ENCODE measurements at regions not wholly inside any gene's neighbourhood (a gene's known extent, or its start where the extent isn't known, plus 50 kb on each side); places are given as distances from the start of the nearest gene placed in this dataset.
"Not testable (repeated sequence)": the region's sequence is repeated elsewhere in the genome, so short reads cannot be mapped to it uniquely, and the experiment has no call there.

DNA sequence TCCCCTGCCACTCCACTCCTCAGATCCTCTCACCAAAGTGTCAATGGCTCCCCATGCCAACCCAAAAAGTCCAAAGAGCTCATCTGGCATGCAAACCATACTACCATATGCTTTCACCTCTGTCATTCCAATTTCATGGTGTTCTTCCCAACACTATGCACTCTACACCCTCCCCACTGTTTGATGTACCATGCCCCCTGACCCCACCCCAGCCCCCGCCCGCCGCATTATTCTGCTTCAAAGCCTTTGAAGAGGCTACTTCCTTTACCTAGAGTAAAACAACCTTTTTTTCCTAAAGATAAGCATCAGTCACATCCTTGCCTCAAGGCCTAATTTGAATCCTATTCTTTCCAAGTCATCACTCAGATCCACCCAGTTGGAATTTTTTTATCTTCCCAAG, 226.3 kb downstream of the DEPDC1B start:
- TF ChIP-seq, protein P1, sequence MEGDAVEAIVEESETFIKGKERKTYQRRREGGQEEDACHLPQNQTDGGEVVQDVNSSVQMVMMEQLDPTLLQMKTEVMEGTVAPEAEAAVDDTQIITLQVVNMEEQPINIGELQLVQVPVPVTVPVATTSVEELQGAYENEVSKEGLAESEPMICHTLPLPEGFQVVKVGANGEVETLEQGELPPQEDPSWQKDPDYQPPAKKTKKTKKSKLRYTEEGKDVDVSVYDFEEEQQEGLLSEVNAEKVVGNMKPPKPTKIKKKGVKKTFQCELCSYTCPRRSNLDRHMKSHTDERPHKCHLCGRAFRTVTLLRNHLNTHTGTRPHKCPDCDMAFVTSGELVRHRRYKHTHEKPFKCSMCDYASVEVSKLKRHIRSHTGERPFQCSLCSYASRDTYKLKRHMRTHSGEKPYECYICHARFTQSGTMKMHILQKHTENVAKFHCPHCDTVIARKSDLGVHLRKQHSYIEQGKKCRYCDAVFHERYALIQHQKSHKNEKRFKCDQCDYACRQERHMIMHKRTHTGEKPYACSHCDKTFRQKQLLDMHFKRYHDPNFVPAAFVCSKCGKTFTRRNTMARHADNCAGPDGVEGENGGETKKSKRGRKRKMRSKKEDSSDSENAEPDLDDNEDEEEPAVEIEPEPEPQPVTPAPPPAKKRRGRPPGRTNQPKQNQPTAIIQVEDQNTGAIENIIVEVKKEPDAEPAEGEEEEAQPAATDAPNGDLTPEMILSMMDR (IDR thresholded peaks at IDR 0.05; ENCODE audit: extremely low read depth, missing control alignments) = no peak

DNA sequence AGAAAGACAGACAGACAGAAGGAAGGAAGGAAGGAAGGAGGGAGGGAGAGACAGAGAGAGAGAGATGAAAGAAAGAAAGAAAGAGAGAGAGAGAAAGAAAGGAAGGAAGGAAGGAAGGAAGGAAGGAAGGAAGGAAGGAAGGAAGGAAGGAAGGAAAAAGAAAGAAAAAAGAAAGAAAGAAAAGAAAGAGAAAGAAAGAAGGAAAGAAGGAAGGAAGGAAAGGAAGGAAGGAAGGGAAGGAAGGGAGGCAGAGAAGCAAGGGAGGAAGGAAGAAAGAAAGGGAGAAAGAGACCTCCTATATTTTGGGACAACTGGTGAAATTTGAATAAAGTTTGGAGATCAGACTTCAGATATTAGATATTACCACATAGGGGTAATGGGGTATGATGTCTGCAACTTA, 226.9 kb downstream of the DEPDC1B start:
- DNase-seq (ENCODE audit: low spot score) = not testable (repeated sequence)

More for the DNA sequence above, 226.3 kb downstream of the DEPDC1B start:
- no peak for DNase-seq (ENCODE audit: low spot score)

DNA sequence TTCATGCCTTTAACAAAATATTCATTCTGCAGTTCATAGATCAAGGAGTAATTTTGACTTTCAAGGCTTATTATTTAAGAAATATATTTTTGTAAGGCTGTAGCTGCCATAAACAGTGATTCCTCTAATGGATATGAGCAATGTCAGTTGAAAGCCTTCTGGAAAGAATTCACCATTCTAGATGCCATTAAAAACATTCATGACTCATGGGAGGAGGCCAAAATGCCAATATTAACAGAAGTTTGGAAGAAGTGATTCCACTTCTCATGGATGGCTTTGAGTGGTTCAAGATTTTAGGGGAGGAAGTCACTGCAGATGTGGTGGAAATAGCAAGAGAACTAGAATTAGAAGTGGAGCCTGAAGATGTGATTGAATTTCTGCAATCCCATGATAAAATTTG, 229.1 kb downstream of the DEPDC1B start:
- no peak for DNase-seq (ENCODE audit: low spot score)
- TF ChIP-seq, protein P1 (IDR thresholded peaks at IDR 0.05; ENCODE audit: extremely low read depth, missing control alignments) = no peak

DNA sequence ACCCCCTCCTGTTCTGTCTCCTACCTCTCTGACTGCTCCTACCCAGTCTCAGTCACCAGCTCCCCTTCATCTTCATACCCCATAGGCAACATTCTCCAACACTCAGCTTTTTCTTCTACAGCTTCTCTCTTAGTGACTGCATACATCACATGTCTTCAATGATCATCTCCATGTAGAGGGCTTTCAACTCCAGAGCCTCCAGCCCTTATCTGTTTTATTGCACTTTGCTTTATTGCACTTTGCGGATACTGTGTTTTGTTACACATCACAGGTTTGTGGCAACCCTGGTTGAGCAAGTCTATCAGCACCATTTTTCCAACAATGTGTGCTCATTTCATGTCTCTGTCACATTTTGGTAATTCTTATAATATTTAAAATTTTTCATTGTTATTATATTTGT, 230.7 kb downstream of the DEPDC1B start:
- no peak for DNase-seq (ENCODE audit: low spot score)
- TF ChIP-seq, protein P1 (IDR thresholded peaks at IDR 0.05; ENCODE audit: extremely low read depth, missing control alignments) = no peak

DNA sequence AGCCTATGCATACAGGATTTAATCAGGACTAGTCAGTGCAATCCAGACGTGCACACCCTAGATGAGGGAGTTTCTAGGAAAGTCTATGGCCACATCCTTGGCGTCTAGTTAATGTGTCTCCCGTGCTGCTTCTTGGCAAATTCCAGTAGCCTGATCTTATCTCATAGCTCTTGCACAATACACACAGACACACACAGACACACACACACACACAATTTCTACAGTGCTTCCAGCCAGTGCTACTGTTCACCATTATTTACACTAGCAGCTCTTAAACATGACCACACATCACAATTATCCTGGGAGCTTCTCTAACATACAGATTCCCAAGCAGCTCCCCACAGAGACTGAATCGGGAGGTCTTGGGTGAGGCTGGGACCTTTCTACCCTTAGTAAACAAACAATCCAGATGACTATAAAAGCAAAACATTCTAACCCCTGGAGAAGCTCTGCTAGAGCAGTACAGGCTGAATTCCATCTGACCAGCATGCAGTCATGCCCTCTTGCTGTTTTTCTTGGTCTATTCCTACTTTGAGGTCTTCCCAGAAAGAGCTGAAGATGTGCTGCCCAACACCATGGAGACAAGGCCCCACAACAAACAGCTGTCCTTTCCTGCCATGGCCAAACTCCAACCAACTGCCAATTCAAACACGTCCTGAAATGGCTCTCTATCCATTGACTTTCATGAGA, 236.6 kb downstream of the DEPDC1B start:
- DNase-seq (ENCODE audit: low spot score) = no peak

DNA sequence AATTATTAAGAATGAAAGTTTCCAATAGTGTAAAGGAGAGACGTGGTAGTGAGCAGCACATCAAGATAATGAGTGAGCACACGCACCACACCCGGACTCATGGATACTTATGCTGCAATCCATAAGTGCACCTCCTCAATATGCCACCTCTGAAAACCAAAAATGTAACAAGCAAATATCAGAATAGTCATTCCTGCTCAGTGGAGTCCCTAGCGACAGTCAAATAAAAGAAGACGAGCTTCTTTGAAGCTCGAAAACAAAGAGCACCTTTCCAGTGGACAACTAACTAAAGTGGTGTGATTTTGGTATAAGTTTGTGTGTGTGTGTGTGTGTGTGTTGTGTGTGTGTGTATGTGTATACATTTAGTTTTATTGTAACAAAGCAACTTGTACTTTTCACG, 241.3 kb downstream of the DEPDC1B start:
- DNase-seq (ENCODE audit: low spot score) = no peak
- TF ChIP-seq, protein P1 (IDR thresholded peaks at IDR 0.05; ENCODE audit: extremely low read depth, missing control alignments) = no peak

More for the DNA sequence above, 236.6 kb downstream of the DEPDC1B start:
- TF ChIP-seq, protein P1 (IDR thresholded peaks at IDR 0.05; ENCODE audit: extremely low read depth, missing control alignments) = no peak

DNA sequence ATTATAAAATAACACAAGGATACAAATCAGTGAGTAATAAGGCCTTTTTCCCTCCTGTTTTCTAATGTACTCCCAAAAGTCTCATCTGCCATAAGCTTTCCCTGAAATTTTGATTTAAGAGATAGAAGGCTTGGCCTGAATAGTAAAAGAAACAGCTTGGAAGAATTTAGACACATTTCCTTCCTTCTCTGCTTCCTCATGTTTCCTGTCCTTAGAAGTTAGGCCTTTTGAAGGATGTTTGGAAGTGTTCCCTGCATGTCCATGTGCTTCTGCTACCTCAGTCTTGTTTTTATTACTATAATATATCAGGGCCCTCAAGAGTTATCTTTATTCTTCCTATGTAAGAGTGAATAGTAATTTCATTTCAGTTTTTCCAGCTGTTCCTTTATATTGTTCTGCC, 242.7 kb downstream of the DEPDC1B start:
- TF ChIP-seq, protein P1 (IDR thresholded peaks at IDR 0.05; ENCODE audit: extremely low read depth, missing control alignments) = no peak

DNA sequence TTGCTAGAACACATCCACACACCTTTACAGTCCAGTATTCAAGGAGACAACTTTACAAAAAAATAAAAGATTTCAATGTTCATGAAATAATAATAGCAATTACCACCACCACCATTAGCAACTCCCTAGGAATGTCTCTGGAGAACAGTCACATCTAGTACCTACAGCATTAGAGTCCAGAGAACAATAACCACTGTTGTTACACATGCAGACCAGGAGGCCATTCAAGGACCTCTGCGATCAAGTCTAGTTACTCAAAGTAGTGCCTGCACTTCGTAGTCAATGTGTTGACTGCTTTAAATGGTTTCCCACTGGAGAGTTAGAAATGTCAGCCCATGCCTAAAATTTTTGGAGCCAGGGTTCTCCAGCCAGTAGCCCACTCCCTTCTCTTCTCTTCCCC, 244.4 kb downstream of the DEPDC1B start:
- no peak for DNase-seq (ENCODE audit: low spot score)
- TF ChIP-seq, protein P1 (IDR thresholded peaks at IDR 0.05; ENCODE audit: extremely low read depth, missing control alignments) = no peak

More for the DNA sequence above, 242.7 kb downstream of the DEPDC1B start:
- no peak for DNase-seq (ENCODE audit: low spot score)

DNA sequence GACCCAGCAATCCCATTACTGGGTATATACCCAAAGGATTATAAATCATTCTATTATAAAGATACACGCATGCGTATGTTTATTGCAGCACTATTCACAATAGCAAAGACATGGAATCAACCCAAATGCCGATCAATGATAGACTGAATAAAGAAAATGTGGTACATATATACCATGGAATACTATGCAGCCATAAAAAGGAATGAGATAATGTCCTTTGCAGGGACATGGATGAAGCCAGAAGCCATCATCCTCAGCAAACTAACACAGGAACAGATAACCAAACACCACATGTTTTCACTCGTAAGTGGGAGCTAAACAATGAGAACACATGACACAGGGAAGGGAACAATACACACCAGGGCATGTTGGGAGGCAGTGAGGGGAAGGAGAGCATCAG, 245.7 kb downstream of the DEPDC1B start:
- DNase-seq (ENCODE audit: low spot score) = not testable (repeated sequence)

All from GM20000 (cell line).